Hypothalamus (tissue), 51 donors: ENCODE measurements at regions not wholly inside any gene's neighbourhood (a gene's known extent, or its start where the extent isn't known, plus 50 kb on each side); places are given as distances from the start of the nearest gene placed in this dataset.
A peak's percentile ranks its signal among the peaks of the same experiment; 100 is the strongest.

Experiments used
- DNase-seq, 51 donors: peaks; one replicate each; lab custom pipeline; 2025; lab: John Stamatoyannopoulos, UW

DNA sequence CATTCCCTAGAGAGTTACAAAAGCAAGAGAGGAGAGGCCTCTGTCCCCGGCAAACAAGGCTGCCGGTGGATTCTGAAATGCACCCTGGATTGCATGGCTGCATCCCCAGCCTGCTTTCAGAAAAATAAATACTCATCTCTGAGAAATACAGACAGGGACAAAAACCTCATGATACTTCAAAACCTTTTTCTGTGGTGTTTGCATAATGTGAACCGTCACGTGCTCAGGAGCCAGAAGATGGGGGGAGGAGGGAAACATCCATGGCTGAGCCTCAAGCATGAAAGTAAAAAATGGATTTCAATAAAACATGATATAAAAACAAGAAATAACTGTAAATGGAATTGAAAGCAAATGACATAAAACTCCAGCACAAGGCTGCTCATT is 198.5 kb upstream of the NCAM1 start:
- peak in 2 of 51 donors; percentile 12 to 20 for DNase-seq

DNA sequence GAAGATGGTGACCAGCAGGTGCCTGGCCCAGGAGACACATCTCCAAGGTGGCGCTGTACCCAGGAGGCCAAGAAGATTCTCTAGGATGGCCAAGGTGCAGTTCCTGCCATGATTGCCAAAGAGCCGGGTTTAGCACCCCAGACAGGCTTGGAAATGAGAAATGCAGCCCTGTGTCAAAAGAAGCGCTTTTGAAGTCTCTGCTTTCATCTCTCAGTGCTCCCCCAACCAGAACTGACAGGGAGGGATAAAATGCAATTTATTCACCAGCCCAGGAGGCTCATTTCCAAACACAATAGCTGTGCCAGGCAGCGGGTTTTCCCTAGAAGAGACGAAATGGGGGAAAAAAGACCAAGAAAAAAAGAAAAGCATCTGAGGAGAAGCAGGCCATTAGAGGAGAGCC is 195.9 kb upstream of the NCAM1 start:
- no peak for DNase-seq

DNA sequence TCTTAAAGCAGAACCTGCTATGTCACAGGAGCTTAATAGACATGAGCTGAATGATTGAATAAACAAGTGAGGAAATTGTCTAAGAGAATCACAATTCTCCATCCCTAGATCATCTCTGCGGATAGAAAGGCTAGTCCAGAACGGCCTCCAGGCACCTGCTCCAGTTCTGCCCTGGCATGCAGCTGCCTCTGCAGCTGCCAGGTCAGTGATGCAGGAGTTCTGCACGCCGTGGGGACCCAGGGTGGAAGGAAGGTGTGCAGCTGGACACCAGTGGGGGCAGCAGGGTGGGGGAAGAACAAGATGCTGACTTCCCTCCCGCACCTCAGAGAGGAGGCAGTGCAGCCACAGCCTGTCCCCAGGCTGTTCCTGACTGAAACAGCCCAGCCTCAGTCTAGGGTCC is 192.1 kb upstream of the NCAM1 start:
- DNase-seq, result peak in 3 of 51 donors; percentile 16 to 41 (median 17)

DNA sequence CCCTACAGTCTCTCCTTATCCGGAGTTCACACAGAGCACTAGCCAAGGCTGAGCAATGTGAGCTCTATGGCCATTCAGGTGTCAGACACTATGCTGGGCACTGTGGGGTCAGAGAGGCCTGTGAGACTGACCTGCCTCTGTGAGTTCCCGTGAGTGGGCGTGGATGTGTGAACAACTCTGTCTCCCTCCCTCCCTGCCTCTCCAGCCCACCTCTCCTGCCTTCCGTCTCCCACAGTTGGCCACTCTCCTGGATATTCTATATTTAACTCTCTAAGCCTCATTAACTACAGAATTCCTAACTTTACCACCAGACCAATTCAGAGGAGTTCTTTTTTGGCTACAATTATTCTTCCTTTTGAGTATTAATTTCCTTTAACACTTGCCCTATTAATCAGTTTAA is 191.6 kb upstream of the NCAM1 start:
- peak in 1 of 51 donors; percentile 39 for DNase-seq

DNA sequence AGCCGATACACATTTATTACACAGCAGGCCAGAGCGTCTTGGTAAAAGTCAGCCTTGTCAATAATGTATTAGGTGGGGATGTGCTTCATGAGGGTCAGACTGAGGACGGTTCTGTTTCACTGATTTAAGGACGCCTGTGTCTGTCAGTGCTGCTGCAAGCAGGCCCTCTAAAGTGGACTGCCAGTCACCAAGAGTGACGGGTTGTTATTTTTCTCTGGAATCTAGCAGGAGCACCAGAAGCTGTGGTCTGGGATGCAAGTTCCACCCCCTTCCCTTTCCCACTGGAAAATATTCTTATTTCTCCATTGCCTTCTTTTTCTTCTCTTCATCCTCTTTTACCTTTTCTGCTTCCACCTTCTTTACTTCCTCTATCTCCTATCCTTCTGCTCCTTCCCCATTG is 191.2 kb upstream of the NCAM1 start:
- peak in 1 of 51 donors; percentile 14 for DNase-seq

DNA sequence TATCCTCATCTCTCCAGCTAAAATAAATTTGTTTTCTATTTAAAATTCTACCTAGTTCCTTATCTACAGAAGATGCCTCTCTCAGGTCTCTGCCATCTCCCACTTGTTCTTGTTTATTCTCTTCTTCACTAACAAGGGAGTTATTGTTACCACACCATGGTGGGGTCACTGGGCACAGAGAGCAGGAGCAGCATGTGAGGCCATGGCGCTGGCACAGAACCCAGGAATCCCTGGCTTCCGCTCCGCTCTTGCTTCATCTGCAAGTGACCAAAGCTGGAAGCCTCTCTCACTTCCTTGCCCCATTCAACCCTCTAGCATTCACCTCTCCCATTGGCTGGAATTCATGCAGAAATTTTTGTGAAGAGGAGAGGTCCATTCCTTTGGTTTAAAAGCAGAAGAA is 190.7 kb upstream of the NCAM1 start:
- peak in 48 of 51 donors; percentile 12 to 90 (median 68) for DNase-seq

DNA sequence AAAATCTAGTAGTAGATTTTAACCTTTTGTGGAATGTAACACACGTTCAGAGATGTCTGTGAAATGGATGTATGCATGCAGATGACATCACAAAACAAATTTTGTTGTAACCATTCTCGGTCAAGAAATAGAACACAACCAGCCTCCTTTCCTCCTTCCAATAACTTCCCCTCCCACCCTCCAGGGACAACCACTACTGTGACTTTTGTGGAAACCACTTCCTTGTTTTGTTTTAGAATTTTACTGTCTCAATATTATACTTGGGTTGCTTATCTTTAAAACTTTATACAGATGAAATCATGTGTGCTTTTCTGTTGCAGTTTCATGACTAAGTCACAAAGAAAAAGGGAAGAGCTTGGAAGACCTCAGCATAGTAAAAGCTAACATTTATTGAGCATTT is 189.4 kb upstream of the NCAM1 start:
- no peak for DNase-seq

DNA sequence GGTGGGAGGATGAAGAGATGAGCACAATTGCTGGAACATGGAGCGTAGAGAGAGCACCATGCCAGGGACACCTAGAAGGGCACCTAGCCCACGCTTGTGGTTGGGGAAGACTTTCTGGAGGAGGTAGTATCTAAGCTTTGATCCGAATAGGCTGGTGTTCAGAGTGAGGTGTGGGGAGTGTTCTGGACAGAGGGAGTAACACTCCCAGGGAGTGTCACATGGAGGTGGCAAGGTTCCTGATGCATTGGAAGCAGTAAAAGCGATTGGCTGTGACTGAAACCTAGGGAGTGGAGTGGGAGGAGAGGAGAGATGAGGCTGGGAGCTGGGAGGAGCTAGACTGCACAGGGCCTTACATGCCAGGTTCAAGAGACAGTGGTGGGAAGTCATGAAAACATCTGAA is 188.0 kb upstream of the NCAM1 start:
- peak in 1 of 51 donors; percentile 55 for DNase-seq

DNA sequence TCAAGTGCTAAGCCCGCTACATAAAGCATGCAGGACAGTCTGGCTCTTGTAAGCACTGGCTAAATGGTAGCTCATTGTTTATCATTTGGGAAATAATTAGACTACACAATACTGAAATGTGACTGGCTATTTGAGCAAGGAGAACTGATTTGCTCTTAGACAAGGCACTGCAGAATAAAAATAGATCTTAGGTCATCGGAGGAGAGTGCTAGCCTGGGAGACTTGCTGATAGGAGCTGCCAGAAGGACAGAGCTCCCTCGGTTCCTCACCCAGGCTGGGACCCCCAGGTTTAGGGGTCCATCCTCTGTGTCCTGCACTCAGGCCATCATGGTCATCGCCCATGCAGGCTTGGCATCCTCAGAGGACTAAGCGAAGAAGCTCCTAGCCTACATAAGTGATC is 184.4 kb upstream of the NCAM1 start:
- DNase-seq, result no peak

DNA sequence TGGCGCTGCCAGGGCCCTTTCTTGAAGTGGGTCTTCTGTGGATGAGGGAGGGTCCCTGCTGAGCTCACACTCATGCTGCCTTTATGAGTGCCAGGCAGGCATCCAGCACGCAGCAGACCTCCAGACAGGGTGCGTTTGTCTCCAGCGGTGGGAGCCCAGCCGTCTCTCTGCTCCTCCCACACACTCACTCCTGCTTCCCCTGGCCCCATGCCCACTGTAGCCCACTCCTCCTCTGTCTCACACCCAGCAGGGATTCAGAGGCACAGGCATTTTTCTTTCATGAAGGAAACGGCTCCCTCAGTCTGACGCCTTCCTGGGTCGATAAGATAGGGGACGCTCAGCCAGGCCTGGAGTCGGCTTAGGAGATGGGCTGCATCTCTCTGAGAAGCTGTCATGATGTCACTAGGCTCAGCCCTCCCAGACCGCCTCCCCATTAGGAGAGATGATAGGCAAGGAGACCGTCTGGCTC is 183.9 kb upstream of the NCAM1 start:
- peak in 3 of 51 donors; percentile 15 to 41 (median 25) for DNase-seq

DNA sequence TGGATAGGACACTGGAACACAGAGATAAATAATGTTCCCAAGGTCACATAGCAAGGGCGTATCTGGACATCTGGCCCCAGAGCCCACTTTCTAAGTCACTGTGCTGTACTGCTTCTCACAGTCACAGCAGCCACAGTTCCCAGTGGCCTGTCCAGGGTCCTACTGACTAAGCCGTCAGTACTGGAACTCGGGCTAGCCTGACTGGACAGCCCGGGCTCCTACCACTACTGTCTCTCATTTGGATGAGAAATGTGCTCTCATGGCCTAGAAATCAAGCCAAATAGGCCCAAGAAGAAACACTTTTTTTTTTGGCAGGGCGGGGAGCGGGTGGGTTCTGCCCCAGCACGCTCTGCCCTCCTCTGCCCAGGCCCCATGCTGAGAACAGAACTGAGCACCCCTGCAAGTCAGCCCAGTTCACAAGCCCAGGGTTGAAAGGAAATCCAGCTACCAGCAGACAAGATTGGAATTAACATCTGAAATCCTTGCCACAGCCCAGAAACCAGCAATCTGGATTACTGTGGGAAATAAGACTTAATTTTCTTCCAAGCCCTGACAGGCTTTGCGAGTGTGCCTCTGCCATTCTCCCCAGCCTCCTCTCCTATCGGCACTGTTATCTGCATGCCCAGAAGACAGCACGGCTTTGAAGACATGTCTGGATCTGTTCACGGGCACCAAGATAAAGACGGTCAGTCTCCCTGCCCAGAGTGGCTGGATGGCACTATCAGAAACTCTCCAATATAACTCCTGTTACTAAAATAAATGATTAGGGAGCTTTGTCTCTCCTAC is 182.9 kb upstream of the NCAM1 start:
- DNase-seq, result peak in 1 of 51 donors; percentile 15

DNA sequence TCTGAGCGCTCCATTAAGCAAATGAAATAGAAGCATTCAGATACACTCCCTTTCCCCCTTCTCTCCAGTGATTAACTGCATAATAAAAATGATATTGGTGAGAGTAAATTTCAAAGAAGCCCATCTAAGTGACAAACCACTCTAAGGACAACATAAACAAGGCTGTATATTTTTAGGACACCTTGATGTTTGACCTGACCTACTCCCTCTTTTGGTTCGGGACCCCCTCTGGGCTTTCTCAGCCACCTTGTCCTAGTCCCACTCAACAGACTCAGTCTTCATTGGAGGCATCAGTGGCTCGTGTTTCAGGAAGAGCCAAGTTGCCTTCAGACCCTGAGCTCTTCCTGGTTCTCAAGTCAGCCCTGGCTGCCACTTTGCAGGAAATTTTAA is 182.3 kb upstream of the NCAM1 start:
- DNase-seq, result no peak

DNA sequence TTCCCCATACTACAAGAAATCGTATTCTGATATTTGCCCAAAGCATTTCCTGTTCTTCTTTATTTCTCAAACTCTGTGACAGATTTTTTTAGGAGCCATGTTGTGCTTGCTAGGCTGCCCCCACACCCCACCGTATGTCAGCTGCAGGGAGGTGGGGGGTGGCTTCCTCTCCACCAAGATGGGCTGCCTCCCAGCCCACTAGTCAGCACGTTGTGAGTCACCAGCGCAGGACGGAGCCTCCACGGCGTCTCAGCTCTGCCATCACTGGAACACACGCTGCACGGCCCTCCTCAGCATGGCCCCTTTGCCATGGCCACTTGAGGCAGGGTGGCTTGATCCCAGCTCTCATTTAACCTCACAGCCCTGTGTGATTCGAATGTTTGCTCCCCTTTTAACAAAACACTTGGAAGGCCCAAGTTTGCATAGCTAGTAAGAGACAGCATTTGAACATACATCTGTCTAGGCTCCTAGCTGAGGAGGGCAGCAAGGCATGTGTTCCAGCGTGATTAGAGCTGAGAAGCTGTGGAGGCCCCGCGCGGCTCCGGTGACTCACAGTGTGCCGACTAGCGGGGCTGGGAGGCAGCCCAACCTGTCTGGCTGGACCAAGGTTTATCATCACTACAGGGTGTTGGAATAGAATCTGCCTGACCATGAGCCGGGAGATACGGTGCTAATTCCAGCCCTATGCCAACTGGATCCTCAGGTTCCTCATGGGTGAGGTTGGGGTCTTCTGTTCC is 180.7 kb upstream of the NCAM1 start:
- DNase-seq, result peak in 1 of 51 donors; percentile 64

DNA sequence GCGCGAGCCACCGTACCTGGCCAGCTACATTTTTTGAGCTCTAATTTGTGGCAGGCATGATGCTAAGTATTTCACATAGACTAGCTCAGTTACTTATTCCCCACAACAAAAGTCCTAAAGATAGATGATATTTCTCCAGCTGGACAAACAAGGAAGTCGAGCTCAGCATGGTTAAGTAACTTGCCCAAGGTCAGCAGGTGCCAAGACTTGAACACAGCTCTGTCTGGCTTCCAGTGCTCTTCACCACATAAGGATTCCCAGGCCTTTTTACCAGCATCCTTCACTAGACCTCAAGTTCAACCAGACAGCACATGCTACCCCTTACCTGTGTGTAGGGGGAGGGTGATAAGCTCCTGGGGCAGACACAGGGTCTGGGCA is 177.3 kb upstream of the NCAM1 start:
- no peak for DNase-seq

DNA sequence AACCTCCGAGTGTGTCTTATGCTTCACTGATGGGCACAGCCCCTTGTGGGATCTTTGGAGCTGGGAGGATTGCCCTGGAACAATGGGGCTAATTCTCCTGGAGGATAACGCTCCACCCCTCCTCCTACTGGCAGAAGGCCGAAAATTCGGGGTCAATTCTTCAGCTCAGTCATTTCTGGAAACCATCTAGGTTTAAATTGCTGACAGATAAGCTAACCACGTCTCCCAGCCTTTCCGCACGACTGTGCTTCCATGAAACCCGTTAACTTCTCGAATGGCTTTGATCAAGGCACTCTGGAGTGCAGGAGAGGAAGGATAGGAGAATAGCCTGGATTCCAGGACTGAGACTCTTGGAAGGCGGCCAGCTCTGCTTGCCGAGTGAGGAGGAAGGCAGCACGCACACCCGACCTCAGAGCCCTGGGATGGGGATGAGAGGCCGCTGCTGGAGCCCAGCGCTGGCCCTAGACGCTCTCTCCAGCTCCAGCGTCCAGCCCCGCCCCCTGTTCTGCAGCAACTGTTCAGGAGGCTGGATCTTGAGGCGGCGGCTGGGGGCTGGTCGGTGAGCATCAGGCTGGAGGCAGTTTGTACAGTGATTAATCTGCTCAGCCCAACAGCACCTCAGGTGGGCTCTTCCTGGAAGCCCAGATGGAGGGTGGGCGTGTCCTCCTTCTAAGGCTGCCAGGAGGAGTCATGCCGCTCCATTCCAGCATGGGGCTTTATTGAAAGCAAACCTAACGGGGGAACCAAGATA is 176.7 kb upstream of the NCAM1 start:
- DNase-seq, result peak in 20 of 51 donors; percentile 10 to 71 (median 46)

DNA sequence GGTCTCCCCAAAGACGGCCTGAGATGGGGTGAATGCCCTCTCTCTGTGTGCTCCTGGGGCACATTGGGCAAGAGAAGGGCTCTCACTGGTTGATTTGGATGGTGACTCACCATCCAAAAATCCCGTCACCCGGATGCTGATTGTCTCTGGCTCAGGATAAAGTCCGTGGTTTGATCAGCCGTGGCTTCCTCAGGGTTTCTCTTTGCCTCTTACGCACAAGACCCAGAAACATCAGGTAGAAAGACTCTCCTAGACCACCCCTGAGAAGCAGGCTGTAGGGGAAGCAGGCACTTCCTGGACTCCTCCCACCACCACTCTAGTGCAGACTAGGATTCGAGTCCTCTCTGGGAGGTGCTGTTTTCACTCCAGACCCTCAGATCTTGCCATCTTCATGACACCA is 176.1 kb upstream of the NCAM1 start:
- no peak for DNase-seq

DNA sequence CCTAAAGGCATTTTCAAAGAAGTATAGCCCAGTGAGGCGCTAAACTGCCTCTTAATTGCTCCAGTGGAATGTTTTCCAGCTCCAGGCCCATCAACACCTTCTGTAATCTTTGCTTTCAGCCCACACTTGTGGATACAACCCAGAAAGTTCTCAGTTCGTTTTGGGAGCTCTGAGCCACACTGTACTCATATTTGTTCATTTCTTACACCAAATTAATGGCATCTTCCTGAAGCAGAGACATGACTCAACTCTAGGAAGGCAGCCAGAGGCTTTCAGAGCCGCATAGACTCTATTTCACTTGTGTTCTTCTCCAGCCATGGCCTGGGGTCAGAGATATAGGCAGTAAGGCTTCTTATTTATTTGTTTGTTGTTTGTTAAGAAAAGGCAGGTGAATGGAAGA is 175.5 kb upstream of the NCAM1 start:
- DNase-seq, result no peak

DNA sequence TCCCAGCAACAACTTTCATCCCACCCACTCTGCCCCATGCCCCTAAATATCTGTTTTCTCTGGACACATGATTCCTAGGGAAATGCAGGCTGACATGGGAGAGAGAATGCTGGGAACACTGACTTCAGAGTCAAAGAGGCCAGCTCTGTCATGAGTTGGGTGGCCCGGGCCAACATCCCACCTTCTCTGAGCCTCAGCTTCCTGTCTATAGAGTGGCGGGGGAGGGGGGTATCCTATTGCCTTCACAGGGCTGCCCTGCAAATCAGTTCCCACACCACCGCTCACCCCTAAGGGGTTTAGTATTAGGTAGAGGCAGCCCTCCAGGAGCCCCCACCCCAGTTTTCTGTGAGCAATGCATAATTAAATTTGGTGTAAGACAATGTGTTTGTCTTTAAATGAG is 175.0 kb upstream of the NCAM1 start:
- no peak for DNase-seq

DNA sequence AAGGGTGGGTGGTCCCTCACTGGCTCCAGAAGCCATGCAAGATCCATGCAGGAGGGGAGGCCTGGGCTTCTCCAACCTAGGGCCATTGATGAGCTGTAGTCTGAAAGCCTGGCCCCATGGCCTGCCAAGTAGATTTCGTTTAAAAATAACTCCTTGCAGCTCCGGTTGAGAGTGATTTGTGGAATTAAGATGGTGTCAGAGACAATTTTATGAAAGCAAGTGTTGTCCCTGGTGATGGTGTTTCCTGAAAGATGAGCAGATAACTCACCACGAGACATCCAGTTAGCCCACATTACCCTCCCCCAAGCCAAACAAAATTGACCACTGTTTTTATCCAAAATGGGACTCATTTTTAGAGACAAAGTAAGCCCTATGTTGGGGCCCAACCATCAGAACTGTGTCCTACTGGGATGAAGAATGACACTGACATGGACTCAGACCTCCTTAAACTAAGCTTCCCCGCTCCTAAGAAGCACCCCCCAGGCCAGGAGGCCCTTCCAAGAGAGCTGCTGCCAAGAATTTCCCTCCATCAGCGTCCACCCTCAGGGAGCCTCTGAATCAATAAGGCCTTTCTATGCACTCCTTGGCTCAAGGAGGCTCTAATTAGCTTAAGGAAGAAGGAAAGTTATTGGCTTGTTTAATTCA is 174.2 kb upstream of the NCAM1 start:
- DNase-seq, result no peak

DNA sequence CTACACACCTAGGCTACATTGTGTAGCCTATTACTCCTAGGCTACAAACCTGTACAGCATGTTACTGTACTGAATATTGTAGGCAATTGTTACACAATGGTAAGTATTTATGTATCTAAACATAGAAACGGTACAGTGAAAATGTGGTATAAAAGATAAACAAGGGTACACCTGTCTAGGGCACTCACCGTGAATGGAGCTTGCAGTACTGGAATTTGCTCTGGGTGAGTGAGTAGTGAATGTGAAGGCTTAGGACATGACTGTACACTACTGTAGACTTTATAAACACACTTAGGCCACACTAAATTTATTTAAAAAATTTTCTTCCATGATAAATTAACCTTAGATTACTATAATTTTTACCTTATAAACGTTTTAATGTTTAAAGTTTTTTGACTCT is 171.7 kb upstream of the NCAM1 start:
- DNase-seq, result no peak

DNA sequence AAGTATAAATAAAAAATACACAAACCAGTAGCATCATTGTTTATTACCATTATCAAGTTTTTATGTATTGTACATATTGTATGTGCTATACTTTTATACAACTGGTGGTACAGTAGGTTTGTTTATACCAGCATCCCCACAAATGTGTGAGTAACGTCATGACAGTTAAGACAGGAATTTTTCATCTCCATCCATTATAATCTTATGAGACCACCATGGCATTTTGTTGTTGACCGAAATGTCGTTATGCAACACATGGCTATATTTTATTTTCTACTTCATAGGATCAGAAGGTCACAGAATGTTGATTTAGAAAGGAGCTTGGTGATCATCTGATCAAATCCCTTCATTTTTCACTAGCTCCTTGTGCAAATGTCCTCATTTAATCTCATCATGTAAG is 170.9 kb upstream of the NCAM1 start:
- no peak for DNase-seq
